ENCODE measurements at regions not wholly inside any gene's neighbourhood (a gene's known extent, or its start where the extent isn't known, plus 50 kb on each side); places are given as distances from the start of the nearest gene placed in this dataset.

GRCh38 chr1:20405051-20405754, 80.8 kb downstream of the CAMK2N1 start:
- H3K4me3 ChIP-seq (ENCODE audit: low read depth, low read length): no peak overlapping the region
- TF ChIP-seq CTCF (IDR thresholded peaks at IDR 0.05; ENCODE audit: low read depth, low read length): no peak
